A673 (cell line): ENCODE measurements at regions not wholly inside any gene's neighbourhood (a gene's known extent, or its start where the extent isn't known, plus 50 kb on each side); places are given as distances from the start of the nearest gene placed in this dataset.

Source experiments
- EZH2 ChIP-seq: fragments of 200-600 bp; sonication (generic); IDR thresholded peaks from 2 replicates; pipeline ENCODE4 v1.6.1; 2017; ENCODE audit warnings: borderline replicate concordance, low read depth, mild to moderate bottlenecking, mixed read lengths, antibody characterized with exemption, low read length; ENCODE audit not compliant: poor library complexity, severe bottlenecking
- TF ChIP-seq, protein P1 (sequence below): fragments of 300-800, 200-600 bp; sonication (generic); conservative IDR thresholded peaks from 2 replicates; pipeline ENCODE4 v1.5.1; 2017; ENCODE audit warnings: low read depth, mild to moderate bottlenecking, antibody characterized with exemption, low read length, moderate library complexity, mixed read lengths

GRCh38 chr7:41581041-41581440 lies 121.8 kb downstream of the INHBA start:
- TF ChIP-seq, protein P1, sequence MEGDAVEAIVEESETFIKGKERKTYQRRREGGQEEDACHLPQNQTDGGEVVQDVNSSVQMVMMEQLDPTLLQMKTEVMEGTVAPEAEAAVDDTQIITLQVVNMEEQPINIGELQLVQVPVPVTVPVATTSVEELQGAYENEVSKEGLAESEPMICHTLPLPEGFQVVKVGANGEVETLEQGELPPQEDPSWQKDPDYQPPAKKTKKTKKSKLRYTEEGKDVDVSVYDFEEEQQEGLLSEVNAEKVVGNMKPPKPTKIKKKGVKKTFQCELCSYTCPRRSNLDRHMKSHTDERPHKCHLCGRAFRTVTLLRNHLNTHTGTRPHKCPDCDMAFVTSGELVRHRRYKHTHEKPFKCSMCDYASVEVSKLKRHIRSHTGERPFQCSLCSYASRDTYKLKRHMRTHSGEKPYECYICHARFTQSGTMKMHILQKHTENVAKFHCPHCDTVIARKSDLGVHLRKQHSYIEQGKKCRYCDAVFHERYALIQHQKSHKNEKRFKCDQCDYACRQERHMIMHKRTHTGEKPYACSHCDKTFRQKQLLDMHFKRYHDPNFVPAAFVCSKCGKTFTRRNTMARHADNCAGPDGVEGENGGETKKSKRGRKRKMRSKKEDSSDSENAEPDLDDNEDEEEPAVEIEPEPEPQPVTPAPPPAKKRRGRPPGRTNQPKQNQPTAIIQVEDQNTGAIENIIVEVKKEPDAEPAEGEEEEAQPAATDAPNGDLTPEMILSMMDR, result no peak
- TF ChIP-seq EZH2, result no peak
